Parathyroid adenoma (tissue), 2 donors: ENCODE measurements at regions not wholly inside any gene's neighbourhood (a gene's known extent, or its start where the extent isn't known, plus 50 kb on each side); places are given as distances from the start of the nearest gene placed in this dataset.

Experiments
- H2AFZ ChIP-seq: fragments of 300-600 bp; sonication (generic); one replicate; pipeline ENCODE4 v1.7.0; 2017; ENCODE audit warnings: antibody characterized with exemption, mild to moderate bottlenecking
- H3K27ac ChIP-seq: fragments of 300-600 bp; sonication (generic); one replicate; pipeline ENCODE4 v1.7.0; 2017
- H3K27me3 ChIP-seq: fragments of 300-600 bp; sonication (generic); one replicate; pipeline ENCODE4 v1.7.0; 2017; ENCODE audit warnings: low read length; ENCODE audit not compliant: control insufficient read depth, insufficient read depth
- H3K36me3 ChIP-seq: fragments of 300-600 bp; sonication (generic); one replicate; pipeline ENCODE4 v1.7.0; 2017; ENCODE audit warnings: low read length; ENCODE audit not compliant: control insufficient read depth, insufficient read depth
- H3K4me1 ChIP-seq: fragments of 300-600 bp; sonication (generic); one replicate; pipeline ENCODE4 v1.7.0; 2017; ENCODE audit warnings: control low read depth
- H3K4me2 ChIP-seq: fragments of 300-600 bp; sonication (generic); one replicate; pipeline ENCODE4 v1.7.0; 2017; ENCODE audit warnings: low read length
- H3K4me3 ChIP-seq: fragments of 300-600 bp; sonication (generic); one replicate; pipeline ENCODE4 v1.7.0; 2017; ENCODE audit warnings: low read depth, low read length
- H3K79me2 ChIP-seq: fragments of 300-600 bp; sonication (generic); one replicate; pipeline ENCODE4 v1.7.0; 2017; ENCODE audit warnings: control low read depth
- H3K9ac ChIP-seq: fragments of 300-600 bp; sonication (generic); one replicate; pipeline ENCODE4 v1.7.0; 2017; ENCODE audit warnings: mild to moderate bottlenecking
- H3K9me3 ChIP-seq: fragments of 300-600 bp; sonication (generic); one replicate; pipeline ENCODE4 v1.7.0; 2017; ENCODE audit warnings: low read length; ENCODE audit not compliant: control insufficient read depth
- TF ChIP-seq, protein P1 (sequence below): fragments of 300-600 bp; sonication (generic); IDR thresholded peaks from one replicate; pipeline ENCODE4 v1.7.0; 2017; ENCODE audit warnings: antibody characterized with exemption, mild to moderate bottlenecking
- donor health status: primary hyperparathyroidism.

DNA sequence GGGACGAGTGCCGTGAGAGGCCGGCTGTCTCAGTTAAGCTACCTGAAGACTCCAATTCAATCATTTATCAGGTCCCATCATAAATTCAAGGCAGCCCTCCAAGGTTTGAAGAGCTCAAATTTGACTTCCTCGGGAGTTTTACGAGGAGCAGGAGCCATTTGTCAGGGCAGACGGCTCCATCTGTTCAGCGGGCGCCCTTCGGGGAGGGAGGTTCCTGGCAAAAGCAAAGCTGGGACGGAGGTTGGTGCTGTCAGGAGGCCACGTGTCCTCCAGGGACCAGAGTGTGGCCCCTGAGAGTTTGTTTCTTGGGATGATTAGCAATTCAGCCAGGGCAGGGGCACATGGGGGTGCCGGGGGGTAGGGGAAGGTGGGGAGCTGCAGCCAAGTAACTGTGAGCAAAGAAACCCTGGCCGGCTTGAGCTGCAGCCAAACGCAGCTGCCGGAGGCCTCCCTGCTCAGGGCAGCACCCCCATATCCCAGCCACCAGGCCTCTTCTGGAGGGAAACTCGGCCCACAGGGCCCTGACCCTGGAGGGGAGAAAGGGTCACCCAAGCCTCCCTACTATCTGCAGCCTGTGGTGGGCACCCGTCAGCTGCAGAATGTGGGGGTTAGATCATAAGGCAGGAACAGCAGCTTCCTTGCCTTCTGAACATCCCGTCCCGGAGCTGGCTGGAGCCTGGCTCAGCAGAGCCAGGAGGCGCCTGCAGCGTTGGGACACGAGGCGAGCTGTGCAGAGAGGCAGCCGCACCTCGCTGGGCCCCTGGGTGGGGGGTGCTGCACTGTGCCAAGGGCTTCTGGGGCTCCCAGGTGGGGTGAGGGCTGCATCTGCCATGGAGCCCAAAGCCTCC is 63.6 kb upstream of the GATA5 start:
- TF ChIP-seq, protein P1, sequence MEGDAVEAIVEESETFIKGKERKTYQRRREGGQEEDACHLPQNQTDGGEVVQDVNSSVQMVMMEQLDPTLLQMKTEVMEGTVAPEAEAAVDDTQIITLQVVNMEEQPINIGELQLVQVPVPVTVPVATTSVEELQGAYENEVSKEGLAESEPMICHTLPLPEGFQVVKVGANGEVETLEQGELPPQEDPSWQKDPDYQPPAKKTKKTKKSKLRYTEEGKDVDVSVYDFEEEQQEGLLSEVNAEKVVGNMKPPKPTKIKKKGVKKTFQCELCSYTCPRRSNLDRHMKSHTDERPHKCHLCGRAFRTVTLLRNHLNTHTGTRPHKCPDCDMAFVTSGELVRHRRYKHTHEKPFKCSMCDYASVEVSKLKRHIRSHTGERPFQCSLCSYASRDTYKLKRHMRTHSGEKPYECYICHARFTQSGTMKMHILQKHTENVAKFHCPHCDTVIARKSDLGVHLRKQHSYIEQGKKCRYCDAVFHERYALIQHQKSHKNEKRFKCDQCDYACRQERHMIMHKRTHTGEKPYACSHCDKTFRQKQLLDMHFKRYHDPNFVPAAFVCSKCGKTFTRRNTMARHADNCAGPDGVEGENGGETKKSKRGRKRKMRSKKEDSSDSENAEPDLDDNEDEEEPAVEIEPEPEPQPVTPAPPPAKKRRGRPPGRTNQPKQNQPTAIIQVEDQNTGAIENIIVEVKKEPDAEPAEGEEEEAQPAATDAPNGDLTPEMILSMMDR: no peak
- Histone ChIP-seq H3K4me1 (no peaks in the 10 kb centered on the region), H3K4me3 (no peak overlapping the region), H3K9me3 (no peaks in the 10 kb centered on the region), H3K79me2 (no peaks in the 10 kb centered on the region), H3K27ac (no peak overlapping the region), H3K27me3 (no peaks in the 10 kb centered on the region), H3K4me2 (no peak overlapping the region), H2AFZ (no peak overlapping the region), H3K36me3 (no peaks in the 10 kb centered on the region), H3K9ac (no peak overlapping the region)

DNA sequence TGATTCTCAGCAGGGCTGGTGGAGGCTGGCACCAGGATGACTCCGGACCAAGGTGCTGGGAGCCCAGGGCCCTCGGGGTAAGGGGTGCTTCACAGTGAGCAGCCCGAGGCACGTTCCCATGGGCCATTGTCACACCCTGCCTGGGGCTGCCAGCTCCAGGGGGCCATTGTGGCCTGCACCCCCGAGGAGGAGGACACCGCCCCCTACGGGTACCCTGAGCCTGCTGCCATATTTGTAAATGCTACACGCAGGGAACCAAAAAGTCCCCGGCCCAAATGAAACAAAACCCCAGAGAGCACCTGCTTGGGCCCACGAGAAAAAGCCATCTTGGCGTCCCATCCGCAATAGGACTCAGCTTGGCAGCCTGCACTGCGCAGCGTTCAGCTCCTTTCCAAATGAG is 64.7 kb upstream of the GATA5 start:
- H2AFZ ChIP-seq: no peak overlapping the region
- H3K27me3 ChIP-seq: no peaks in the 10 kb centered on the region
- no peaks in the 10 kb centered on the region for H3K79me2 ChIP-seq
- H3K36me3 ChIP-seq: no peaks in the 10 kb centered on the region
- H3K27ac ChIP-seq: no peak overlapping the region
- no peaks in the 10 kb centered on the region for H3K9me3 ChIP-seq
- TF ChIP-seq, protein P1: no peak
- H3K4me1 ChIP-seq: no peaks in the 10 kb centered on the region
- H3K4me2 ChIP-seq: no peak overlapping the region
- H3K4me3 ChIP-seq: no peak overlapping the region
- H3K9ac ChIP-seq: no peak overlapping the region

DNA sequence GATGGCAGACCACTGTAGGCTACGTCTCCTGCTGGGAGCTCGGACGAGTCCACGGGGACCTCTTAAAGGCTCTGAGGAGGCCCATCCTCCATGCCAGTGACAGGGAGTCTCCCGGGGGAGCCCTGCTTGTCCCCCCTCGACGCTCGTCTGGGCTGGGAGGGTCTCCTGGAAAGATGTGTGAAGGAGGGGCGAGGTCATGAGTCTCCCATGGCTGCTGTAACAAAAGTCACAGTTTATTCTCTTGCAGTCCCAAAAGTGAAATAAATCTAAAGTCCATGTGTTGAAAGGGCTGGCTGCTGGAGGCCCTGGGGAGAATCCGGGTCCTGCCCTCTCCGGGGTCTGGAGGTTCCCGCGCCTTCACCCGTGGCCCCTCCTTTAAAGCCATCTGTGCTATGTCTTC is 67.1 kb upstream of the GATA5 start:
- no peaks in the 10 kb centered on the region for H3K36me3 ChIP-seq
- no peaks in the 10 kb centered on the region for H3K4me1 ChIP-seq
- no peak overlapping the region for H3K4me2 ChIP-seq
- H3K9me3 ChIP-seq: no peaks in the 10 kb centered on the region
- H3K79me2 ChIP-seq: no peaks in the 10 kb centered on the region
- H2AFZ ChIP-seq: no peak overlapping the region
- no peaks in the 10 kb centered on the region for H3K27me3 ChIP-seq
- H3K9ac ChIP-seq: no peak overlapping the region
- no peak overlapping the region for H3K4me3 ChIP-seq
- no peak overlapping the region for H3K27ac ChIP-seq
- TF ChIP-seq, protein P1: no peak

DNA sequence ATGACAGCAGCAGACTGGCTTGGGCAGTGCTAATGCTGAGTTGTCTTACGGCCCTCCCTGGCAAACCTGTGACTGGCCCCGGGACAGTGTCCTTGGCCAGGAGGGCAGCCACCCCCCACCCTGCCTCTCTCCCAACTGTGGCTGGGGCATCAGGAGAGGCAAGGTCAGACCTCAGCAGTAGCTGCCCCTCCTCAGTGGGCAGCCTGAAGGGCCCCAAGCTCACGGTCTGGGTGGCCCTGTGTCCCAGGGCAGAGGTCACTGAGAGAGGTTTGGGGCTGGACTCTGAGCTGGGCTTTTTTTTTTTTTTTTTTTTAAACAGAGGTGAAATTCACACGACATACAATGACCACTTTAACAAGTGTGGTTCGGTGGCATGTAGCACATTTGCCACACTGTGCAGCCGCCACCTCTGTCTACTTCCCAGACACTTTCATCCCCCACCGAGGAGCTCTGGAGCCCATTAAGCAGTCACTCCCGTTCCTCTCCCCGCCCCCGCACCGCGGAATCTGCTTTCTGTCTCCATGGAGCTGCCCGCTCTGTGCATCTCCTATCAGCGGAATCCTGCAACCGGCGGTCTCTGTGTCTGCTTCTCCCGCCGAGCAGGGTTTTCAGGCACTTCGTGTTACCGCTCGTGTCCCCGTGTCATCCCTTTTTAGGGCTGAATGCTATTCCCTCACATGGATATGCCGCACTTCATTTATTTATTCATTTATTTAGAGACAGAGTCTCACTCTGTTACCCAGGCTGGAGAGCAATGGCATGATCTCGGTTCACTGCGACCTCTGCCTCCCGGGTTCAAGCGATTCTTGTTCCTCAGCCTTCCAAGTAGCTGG is 67.9 kb upstream of the GATA5 start:
- H2AFZ ChIP-seq: no peak overlapping the region
- H3K4me3 ChIP-seq: no peak overlapping the region
- no peaks in the 10 kb centered on the region for H3K9me3 ChIP-seq
- no peak overlapping the region for H3K4me2 ChIP-seq
- H3K27me3 ChIP-seq: no peaks in the 10 kb centered on the region
- H3K79me2 ChIP-seq: no peaks in the 10 kb centered on the region
- no peak overlapping the region for H3K27ac ChIP-seq
- no peaks in the 10 kb centered on the region for H3K36me3 ChIP-seq
- TF ChIP-seq, protein P1: no peak
- H3K9ac ChIP-seq: no peak overlapping the region
- H3K4me1 ChIP-seq: no peaks in the 10 kb centered on the region
